ENCODE measurements at regions not wholly inside any gene's neighbourhood (a gene's known extent, or its start where the extent isn't known, plus 50 kb on each side); places are given as distances from the start of the nearest gene placed in this dataset.

- TF ChIP-seq POLR2AphosphoS5 (IDR thresholded peaks at IDR 0.05; ENCODE audit: low read depth, low read length) (no peak), SIN3A (IDR thresholded peaks at IDR 0.05; ENCODE audit: borderline replicate concordance, insufficient read depth, low read length) (no peak), REST (IDR thresholded peaks at IDR 0.05; ENCODE audit: insufficient read depth in 1 of 2, low read depth in 2 of 2, low read length in 2 of 2) (no peak), TAF1 (IDR thresholded peaks at IDR 0.05; ENCODE audit: borderline replicate concordance, insufficient read depth, low read length) (no peak), FOXP2 (optimal IDR thresholded peaks at IDR 0.05; ENCODE audit: borderline replicate concordance, extremely low read depth, extremely low read length, insufficient read depth) (no peak)
Measured at GRCh38 chr14:83664389-83664788, 1865.6 kb upstream of the FLRT2 start.

- TF ChIP-seq REST (IDR thresholded peaks at IDR 0.05; ENCODE audit: insufficient read depth in 1 of 2, low read depth in 2 of 2, low read length in 2 of 2) (no peak), TAF1 (IDR thresholded peaks at IDR 0.05; ENCODE audit: borderline replicate concordance, insufficient read depth, low read length) (no peak), FOXP2 (optimal IDR thresholded peaks at IDR 0.05; ENCODE audit: borderline replicate concordance, extremely low read depth, extremely low read length, insufficient read depth) (no peak), POLR2AphosphoS5 (IDR thresholded peaks at IDR 0.05; ENCODE audit: low read depth, low read length) (no peak), SIN3A (IDR thresholded peaks at IDR 0.05; ENCODE audit: borderline replicate concordance, insufficient read depth, low read length) (no peak)
Measured at GRCh38 chr14:83689265-83689664, 1840.7 kb upstream of the FLRT2 start.

GRCh38 chr14:83697099-83697498, 1832.8 kb upstream of the FLRT2 start:
- no peak for TF ChIP-seq TAF1 (IDR thresholded peaks at IDR 0.05; ENCODE audit: borderline replicate concordance, insufficient read depth, low read length)
- no peak for TF ChIP-seq SIN3A (IDR thresholded peaks at IDR 0.05; ENCODE audit: borderline replicate concordance, insufficient read depth, low read length)
- no peak for TF ChIP-seq POLR2AphosphoS5 (IDR thresholded peaks at IDR 0.05; ENCODE audit: low read depth, low read length)
- TF ChIP-seq FOXP2 (optimal IDR thresholded peaks at IDR 0.05; ENCODE audit: borderline replicate concordance, extremely low read depth, extremely low read length, insufficient read depth) = no peak
- no peak for TF ChIP-seq REST (IDR thresholded peaks at IDR 0.05; ENCODE audit: insufficient read depth in 1 of 2, low read depth in 2 of 2, low read length in 2 of 2)

- TF ChIP-seq POLR2AphosphoS5 (IDR thresholded peaks at IDR 0.05; ENCODE audit: low read depth, low read length) = no peak
- TF ChIP-seq SIN3A (IDR thresholded peaks at IDR 0.05; ENCODE audit: borderline replicate concordance, insufficient read depth, low read length) = no peak
- TF ChIP-seq TAF1 (IDR thresholded peaks at IDR 0.05; ENCODE audit: borderline replicate concordance, insufficient read depth, low read length) = no peak
- no peak for TF ChIP-seq REST (IDR thresholded peaks at IDR 0.05; ENCODE audit: insufficient read depth in 1 of 2, low read depth in 2 of 2, low read length in 2 of 2)
- TF ChIP-seq FOXP2 (optimal IDR thresholded peaks at IDR 0.05; ENCODE audit: borderline replicate concordance, extremely low read depth, extremely low read length, insufficient read depth) = no peak
Measured at GRCh38 chr14:83702619-83703018, 1827.3 kb upstream of the FLRT2 start.
